Loucy (cell line): ENCODE measurements at regions not wholly inside any gene's neighbourhood (a gene's known extent, or its start where the extent isn't known, plus 50 kb on each side); places are given as distances from the start of the nearest gene placed in this dataset.

Experiments used
- H2AFZ ChIP-seq: fragments of 200-600 bp; sonication (generic); 2 replicates; pipeline ENCODE4 v1.6.0; 2016; ENCODE audit warnings: antibody characterized with exemption, mild to moderate bottlenecking, low read length, moderate library complexity
- H3F3A ChIP-seq: fragments of 200-600 bp; 2 replicates; pipeline ENCODE4 v1.6.0; 2016; ENCODE audit warnings: antibody characterized with exemption, low read depth, mild to moderate bottlenecking
- H3K27me3 ChIP-seq: fragments of 200-600 bp; sonication (generic); 2 replicates; pipeline ENCODE4 v1.6.1; 2014; ENCODE audit warnings: low read length, mild to moderate bottlenecking; ENCODE audit not compliant: insufficient read depth, poor library complexity, severe bottlenecking
- H3K36me3 ChIP-seq: fragments of 200-600 bp; sonication (generic); 2 replicates; pipeline ENCODE4 v1.6.1; 2016; ENCODE audit warnings: low read length; ENCODE audit not compliant: insufficient read depth
- H3K4me1 ChIP-seq: fragments of 200-600 bp; sonication (generic); 2 replicates; pipeline ENCODE4 v1.5.1; 2014; ENCODE audit warnings: low read length, mild to moderate bottlenecking; ENCODE audit not compliant: insufficient read depth, poor library complexity, severe bottlenecking
- H3K4me2 ChIP-seq: fragments of 200-600 bp; sonication (generic); 2 replicates; pipeline ENCODE4 v1.6.0; 2014; ENCODE audit warnings: antibody characterized with exemption, low read length, low read depth, mild to moderate bottlenecking; ENCODE audit not compliant: poor library complexity, severe bottlenecking
- H3K4me3 ChIP-seq: fragments of 200-600 bp; sonication (generic); 2 replicates; pipeline ENCODE4 v1.5.1; 2014; ENCODE audit warnings: low read length, mild to moderate bottlenecking, mixed read lengths; ENCODE audit not compliant: poor library complexity, severe bottlenecking
- H3K79me2 ChIP-seq: fragments of 200-600 bp; sonication (generic); 2 replicates; pipeline ENCODE4 v1.6.1; 2014; ENCODE audit warnings: low read length; ENCODE audit not compliant: insufficient read depth
- H3K9ac ChIP-seq: fragments of 200-600 bp; sonication (generic); 2 replicates; pipeline ENCODE4 v1.6.0; 2014; ENCODE audit warnings: mild to moderate bottlenecking, low read depth, low read length, moderate library complexity; ENCODE audit not compliant: poor library complexity, severe bottlenecking
- H3K9me2 ChIP-seq: fragments of 200-600 bp; sonication (generic); replicated peaks from 2 replicates; pipeline ENCODE4 v1.6.1; 2016; ENCODE audit warnings: low read depth, low read length, mixed read lengths
- H3K9me3 ChIP-seq: fragments of 200-600 bp; sonication (generic); 2 replicates; pipeline ENCODE4 v1.6.1; 2014; ENCODE audit warnings: mild to moderate bottlenecking, antibody characterized with exemption, low read length, low read depth; ENCODE audit not compliant: insufficient read depth
- H4K20me1 ChIP-seq: fragments of 200-600 bp; sonication (generic); 2 replicates; pipeline ENCODE4 v1.6.0; 2014; ENCODE audit warnings: antibody characterized with exemption, low read length, mild to moderate bottlenecking; ENCODE audit not compliant: insufficient read depth, poor library complexity, severe bottlenecking
- EZH2phosphoT487 ChIP-seq: fragments of 200-600 bp; IDR thresholded peaks from 2 replicates; pipeline ENCODE4 v1.6.1; 2018; ENCODE audit warnings: antibody characterized with exemption, mild to moderate bottlenecking, moderate library complexity, borderline replicate concordance
- TF ChIP-seq, protein P1 (sequence below): fragments of 200-600 bp; sonication (generic); conservative IDR thresholded peaks from 2 replicates; pipeline ENCODE4 v1.5.1; 2014; ENCODE audit warnings: mild to moderate bottlenecking, antibody characterized with exemption, low read length

DNA sequence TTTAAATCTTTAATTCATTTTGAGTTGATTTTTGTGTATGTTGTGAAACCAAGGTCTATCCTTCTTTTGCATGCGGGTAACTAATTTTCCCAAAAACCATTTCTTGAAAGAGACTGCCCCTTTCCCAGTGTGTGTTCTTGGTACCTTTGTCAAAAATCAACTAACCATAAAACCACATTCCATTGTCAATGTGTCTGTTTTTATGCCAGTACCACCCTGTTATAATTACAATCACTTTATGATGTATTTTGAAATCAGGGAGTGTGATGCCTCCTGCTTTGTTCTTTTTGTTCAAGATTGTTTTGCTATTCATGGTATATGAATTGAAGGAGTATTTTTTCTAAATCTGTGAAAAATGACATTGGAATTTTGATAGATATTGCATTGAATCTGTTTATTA lies 689.6 kb downstream of the TSN start:
- Histone ChIP-seq H3K36me3 (no peaks in the 10 kb centered on the region), H3K4me2 (no peak overlapping the region), H3K9me2 (no peaks in the 10 kb centered on the region), H3K4me3 (no peak overlapping the region), H3F3A (no peaks in the 10 kb centered on the region), H2AFZ (no peak overlapping the region), H3K27me3 (no peaks in the 10 kb centered on the region), H3K4me1 (no peaks in the 10 kb centered on the region), H3K9me3 (no peaks in the 10 kb centered on the region), H3K9ac (no peak overlapping the region), H3K79me2 (no peaks in the 10 kb centered on the region), H4K20me1 (no peaks in the 10 kb centered on the region)
- no peak for TF ChIP-seq EZH2phosphoT487
- TF ChIP-seq, protein P1, sequence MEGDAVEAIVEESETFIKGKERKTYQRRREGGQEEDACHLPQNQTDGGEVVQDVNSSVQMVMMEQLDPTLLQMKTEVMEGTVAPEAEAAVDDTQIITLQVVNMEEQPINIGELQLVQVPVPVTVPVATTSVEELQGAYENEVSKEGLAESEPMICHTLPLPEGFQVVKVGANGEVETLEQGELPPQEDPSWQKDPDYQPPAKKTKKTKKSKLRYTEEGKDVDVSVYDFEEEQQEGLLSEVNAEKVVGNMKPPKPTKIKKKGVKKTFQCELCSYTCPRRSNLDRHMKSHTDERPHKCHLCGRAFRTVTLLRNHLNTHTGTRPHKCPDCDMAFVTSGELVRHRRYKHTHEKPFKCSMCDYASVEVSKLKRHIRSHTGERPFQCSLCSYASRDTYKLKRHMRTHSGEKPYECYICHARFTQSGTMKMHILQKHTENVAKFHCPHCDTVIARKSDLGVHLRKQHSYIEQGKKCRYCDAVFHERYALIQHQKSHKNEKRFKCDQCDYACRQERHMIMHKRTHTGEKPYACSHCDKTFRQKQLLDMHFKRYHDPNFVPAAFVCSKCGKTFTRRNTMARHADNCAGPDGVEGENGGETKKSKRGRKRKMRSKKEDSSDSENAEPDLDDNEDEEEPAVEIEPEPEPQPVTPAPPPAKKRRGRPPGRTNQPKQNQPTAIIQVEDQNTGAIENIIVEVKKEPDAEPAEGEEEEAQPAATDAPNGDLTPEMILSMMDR: no peak

DNA sequence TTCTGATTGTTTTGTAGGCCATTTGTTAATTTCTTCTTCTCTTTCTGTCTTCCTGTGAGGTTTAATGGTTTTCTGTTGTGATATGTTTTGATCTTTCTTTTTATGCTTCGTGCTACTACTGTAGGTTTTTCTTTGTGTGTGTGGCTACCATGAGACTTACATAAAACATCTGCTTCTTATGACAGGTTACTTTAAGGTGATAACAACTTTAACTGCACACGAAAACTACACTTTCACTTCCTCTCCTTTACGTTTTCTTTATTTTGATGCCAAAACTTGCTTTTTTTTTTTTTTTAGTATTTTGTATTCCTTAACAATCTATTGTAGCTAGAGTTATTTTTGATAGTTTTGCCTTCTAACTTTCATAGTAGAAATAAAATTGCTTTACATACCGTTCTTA lies 691.3 kb downstream of the TSN start:
- H3K36me3 ChIP-seq: no peaks in the 10 kb centered on the region
- H3F3A ChIP-seq: no peaks in the 10 kb centered on the region
- no peak overlapping the region for H3K4me3 ChIP-seq
- H2AFZ ChIP-seq: no peak overlapping the region
- H3K9ac ChIP-seq: no peak overlapping the region
- H3K9me2 ChIP-seq: no peaks in the 10 kb centered on the region
- no peak overlapping the region for H3K4me2 ChIP-seq
- H4K20me1 ChIP-seq: no peaks in the 10 kb centered on the region
- H3K27me3 ChIP-seq: no peaks in the 10 kb centered on the region
- no peaks in the 10 kb centered on the region for H3K9me3 ChIP-seq
- H3K4me1 ChIP-seq: no peaks in the 10 kb centered on the region
- no peaks in the 10 kb centered on the region for H3K79me2 ChIP-seq
- TF ChIP-seq, protein P1: no peak
- no peak for TF ChIP-seq EZH2phosphoT487

DNA sequence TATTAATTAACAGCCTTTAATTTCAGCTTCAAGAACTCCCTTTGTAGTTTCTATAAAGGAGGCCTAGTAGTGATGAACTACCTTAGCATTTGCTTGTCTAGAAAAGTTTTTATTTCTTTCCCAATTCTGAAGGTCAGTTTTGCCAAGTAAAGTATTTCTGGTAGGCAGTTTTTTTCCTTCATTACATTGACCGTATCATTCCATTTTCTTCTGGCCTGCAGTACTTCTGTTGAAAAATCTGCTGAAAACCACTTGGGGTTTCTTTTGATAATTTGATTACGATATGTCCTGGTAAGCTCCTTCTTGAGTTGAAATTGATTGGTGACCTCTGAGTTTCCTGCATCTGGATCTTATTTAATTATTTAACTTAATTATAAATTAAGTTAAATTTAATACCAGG lies 691.8 kb downstream of the TSN start:
- H3K4me3 ChIP-seq: no peak overlapping the region
- H3K79me2 ChIP-seq: no peaks in the 10 kb centered on the region
- no peaks in the 10 kb centered on the region for H3K36me3 ChIP-seq
- H3K9ac ChIP-seq: no peak overlapping the region
- no peaks in the 10 kb centered on the region for H3K27me3 ChIP-seq
- TF ChIP-seq, protein P1: no peak
- TF ChIP-seq EZH2phosphoT487: no peak
- no peaks in the 10 kb centered on the region for H3F3A ChIP-seq
- no peak overlapping the region for H3K4me2 ChIP-seq
- no peaks in the 10 kb centered on the region for H3K9me3 ChIP-seq
- H2AFZ ChIP-seq: no peak overlapping the region
- no peaks in the 10 kb centered on the region for H3K4me1 ChIP-seq
- no peaks in the 10 kb centered on the region for H3K9me2 ChIP-seq
- H4K20me1 ChIP-seq: no peaks in the 10 kb centered on the region
